Chondrocyte (in vitro differentiated cells): ENCODE measurements at regions not wholly inside any gene's neighbourhood (a gene's known extent, or its start where the extent isn't known, plus 50 kb on each side); places are given as distances from the start of the nearest gene placed in this dataset.

Experiments
- DNase-seq: peaks from one replicate; pipeline ENCODE4 v3.0.0; 2021; ENCODE audit warnings: mixed read lengths, low spot score
- H3K27ac Mint-ChIP-seq: one replicate; pipeline ENCODE4 v1.8.0; 2021; ENCODE audit warnings: mild to moderate bottlenecking, moderate library complexity, mixed read lengths; ENCODE audit not compliant: unreplicated experiment
- H3K27me3 Mint-ChIP-seq: 2 replicates; pipeline ENCODE4 v1.8.0; 2021; ENCODE audit warnings: low read depth, mixed read lengths
- H3K36me3 Mint-ChIP-seq: 2 replicates; pipeline ENCODE4 v1.8.0; 2021; ENCODE audit warnings: low read depth, mixed read lengths
- H3K4me1 Mint-ChIP-seq: 2 replicates; pipeline ENCODE4 v1.8.0; 2021; ENCODE audit warnings: low read depth, mild to moderate bottlenecking, mixed read lengths
- H3K4me3 Mint-ChIP-seq: one replicate; pipeline ENCODE4 v1.8.0; 2021; ENCODE audit warnings: mild to moderate bottlenecking, moderate library complexity, mixed read lengths; ENCODE audit not compliant: unreplicated experiment
- H3K9me3 Mint-ChIP-seq: 2 replicates; pipeline ENCODE4 v1.8.0; 2021; ENCODE audit warnings: low read depth, mixed read lengths
- CTCF ChIP-seq: fragments of 200-600 bp; sonication (generic); IDR thresholded peaks from 2 replicates; pipeline ENCODE4 v1.5.0; 2021; ENCODE audit warnings: antibody characterized with exemption, mild to moderate bottlenecking, moderate library complexity

- no peaks in the 10 kb centered on the region for H3K27me3 Mint-ChIP-seq
- no peak overlapping the region for H3K27ac Mint-ChIP-seq
- H3K36me3 Mint-ChIP-seq: no peaks in the 10 kb centered on the region
- no peak overlapping the region for H3K4me3 Mint-ChIP-seq
- no peak for DNase-seq
- peaks cover 17% of the 10 kb centered on the region for H3K4me1 Mint-ChIP-seq
- peaks cover 2% of the 10 kb centered on the region for H3K9me3 Mint-ChIP-seq
- TF ChIP-seq CTCF: no peak
These were observed 389.1 kb upstream of the PCDH7 start for GRCh38 chr4:30330894-30331652.

GRCh38 chr4:30341731-30342130 lies 378.4 kb upstream of the PCDH7 start:
- TF ChIP-seq CTCF: no peak
- H3K27me3 Mint-ChIP-seq: no peaks in the 10 kb centered on the region
- no peaks in the 10 kb centered on the region for H3K36me3 Mint-ChIP-seq
- H3K4me1 Mint-ChIP-seq: peaks cover 27% of the 10 kb centered on the region
- DNase-seq: no peak
- peaks cover 3% of the 10 kb centered on the region for H3K9me3 Mint-ChIP-seq
- no peak overlapping the region for H3K4me3 Mint-ChIP-seq
- peak overlapping the region; percentile 36 for H3K27ac Mint-ChIP-seq

GRCh38 chr4:30350288-30350687 lies 369.9 kb upstream of the PCDH7 start:
- no peaks in the 10 kb centered on the region for H3K27me3 Mint-ChIP-seq
- no peak overlapping the region for H3K27ac Mint-ChIP-seq
- H3K4me1 Mint-ChIP-seq: no peaks in the 10 kb centered on the region
- no peaks in the 10 kb centered on the region for H3K36me3 Mint-ChIP-seq
- peaks cover 8% of the 10 kb centered on the region for H3K9me3 Mint-ChIP-seq
- no peak for DNase-seq
- no peak overlapping the region for H3K4me3 Mint-ChIP-seq
- no peak for TF ChIP-seq CTCF

GRCh38 chr4:30354605-30355004 lies 365.6 kb upstream of the PCDH7 start:
- Mint-ChIP-seq H3K4me3 (no peak overlapping the region), H3K27ac (no peak overlapping the region), H3K36me3 (no peaks in the 10 kb centered on the region), H3K27me3 (no peaks in the 10 kb centered on the region), H3K9me3 (peaks cover 13% of the 10 kb centered on the region), H3K4me1 (no peaks in the 10 kb centered on the region)
- no peak for DNase-seq
- no peak for TF ChIP-seq CTCF

- no peaks in the 10 kb centered on the region for H3K36me3 Mint-ChIP-seq
- H3K9me3 Mint-ChIP-seq: peaks cover 11% of the 10 kb centered on the region
- no peaks in the 10 kb centered on the region for H3K27me3 Mint-ChIP-seq
- no peak overlapping the region for H3K27ac Mint-ChIP-seq
- peaks cover 14% of the 10 kb centered on the region for H3K4me1 Mint-ChIP-seq
- DNase-seq: no peak
- no peak overlapping the region for H3K4me3 Mint-ChIP-seq
- peak; percentile 46 for TF ChIP-seq CTCF
These were observed 357.7 kb upstream of the PCDH7 start for GRCh38 chr4:30362436-30362835.
